ENCODE measurements at regions not wholly inside any gene's neighbourhood (a gene's known extent, or its start where the extent isn't known, plus 50 kb on each side); places are given as distances from the start of the nearest gene placed in this dataset.

DNA sequence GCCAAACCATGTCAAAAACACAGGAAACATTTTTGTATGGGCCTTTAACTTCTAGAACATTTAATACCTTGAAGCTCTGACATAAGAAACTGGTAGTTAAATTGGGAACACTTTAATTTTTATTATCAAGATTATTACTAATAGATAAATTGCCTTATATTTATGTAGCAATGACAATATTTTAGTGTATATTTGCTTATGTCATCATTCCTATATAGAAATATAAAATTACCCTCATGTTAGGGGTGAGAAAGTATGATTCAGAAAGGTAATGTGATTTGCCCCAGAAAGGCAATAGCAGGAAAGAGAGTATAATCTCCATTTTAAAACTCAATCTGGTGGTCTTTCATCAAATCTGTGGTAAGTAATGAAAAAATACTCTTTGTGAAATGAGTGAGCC is 147.4 kb downstream of the IL15 start:
- no peak for DNase-seq (ENCODE audit: low spot score)

DNA sequence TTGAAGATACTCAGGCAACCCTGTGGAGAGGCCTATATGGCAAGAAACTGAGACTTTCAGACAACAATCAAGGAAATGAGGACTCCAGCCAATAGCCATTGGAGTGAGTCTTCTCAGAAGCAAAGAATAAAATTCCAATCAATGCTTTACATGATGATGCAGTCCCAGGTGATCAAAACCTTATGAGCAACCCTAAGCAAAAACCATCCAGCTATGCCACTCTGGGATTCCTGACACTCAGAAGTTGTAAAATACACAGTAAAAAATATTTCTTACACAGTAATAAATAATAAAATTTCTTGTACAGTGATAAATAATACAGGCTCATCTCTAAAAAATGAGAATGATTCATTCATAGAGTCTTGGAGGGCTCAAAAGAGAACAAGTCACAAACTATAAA is 150.6 kb downstream of the IL15 start:
- no peak for DNase-seq (ENCODE audit: low spot score)

GRCh38 chr4:141788169-141788915 is 152.0 kb downstream of the IL15 start:
- DNase-seq (ENCODE audit: low spot score): no peak

GRCh38 chr4:141789716-141790115 is 153.3 kb downstream of the IL15 start:
- DNase-seq (ENCODE audit: low spot score): no peak

DNA sequence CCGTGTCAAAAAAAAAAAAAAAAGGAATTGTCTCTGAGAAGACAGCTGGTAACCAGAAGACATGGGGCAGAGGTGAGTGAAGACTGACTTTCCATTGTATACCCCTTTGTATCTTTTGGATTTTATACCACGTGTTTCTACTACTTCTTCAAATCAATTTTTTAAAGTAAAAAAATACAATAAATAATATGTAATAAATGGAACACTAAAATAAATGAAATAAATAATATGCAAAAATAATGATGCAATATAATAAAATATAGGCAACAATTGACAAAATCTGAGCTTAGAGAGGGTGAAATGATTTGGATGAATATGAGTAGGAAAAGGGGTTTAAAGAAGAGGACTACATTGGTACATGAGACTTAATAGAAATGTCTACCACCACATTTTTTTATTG is 155.8 kb downstream of the IL15 start:
- DNase-seq (ENCODE audit: low spot score): no peak

- no peak for DNase-seq (ENCODE audit: low spot score)
These were observed 161.6 kb downstream of the IL15 start for GRCh38 chr4:141797966-141798365.

GRCh38 chr4:141801558-141801957 is 165.2 kb downstream of the IL15 start:
- no peak for DNase-seq (ENCODE audit: low spot score)

DNA sequence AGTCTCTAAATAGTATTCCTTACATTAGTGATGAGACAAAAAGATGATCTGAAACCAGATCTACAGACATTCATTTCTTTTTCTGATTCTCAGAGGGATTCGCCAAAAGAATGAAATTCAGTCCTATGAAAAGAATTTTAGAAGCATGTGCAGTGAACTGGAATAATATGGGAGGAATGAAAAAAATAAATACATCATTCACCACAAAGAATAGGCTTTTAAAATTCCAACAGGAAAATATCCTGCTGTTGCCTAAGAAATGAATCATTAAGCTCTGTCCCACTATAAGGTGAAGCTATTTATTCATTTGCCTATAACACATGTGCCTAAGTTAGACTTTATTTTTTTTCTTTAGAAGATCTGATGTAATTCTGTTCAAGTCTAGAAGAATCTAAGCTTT is 165.9 kb downstream of the IL15 start:
- DNase-seq (ENCODE audit: low spot score): no peak

DNA sequence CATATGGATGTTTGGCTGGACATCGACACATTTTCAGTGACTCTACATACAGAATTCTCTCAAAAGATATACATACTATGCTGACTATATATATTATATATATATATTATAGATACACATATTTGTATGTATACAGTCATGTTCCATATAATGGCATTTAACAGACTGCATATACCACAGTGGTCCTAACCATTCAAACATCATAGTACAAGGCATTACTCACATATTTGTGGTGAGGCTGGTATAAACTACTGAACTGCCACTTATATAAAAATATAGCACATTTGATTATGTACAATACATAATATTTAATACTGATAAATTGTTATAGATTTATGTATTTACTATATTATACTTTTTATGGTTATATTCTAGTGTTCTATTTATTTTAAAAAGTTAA is 168.5 kb downstream of the IL15 start:
- DNase-seq (ENCODE audit: low spot score): no peak

- DNase-seq (ENCODE audit: low spot score): no peak
These were observed 170.9 kb downstream of the IL15 start for GRCh38 chr4:141807103-141807891.

DNA sequence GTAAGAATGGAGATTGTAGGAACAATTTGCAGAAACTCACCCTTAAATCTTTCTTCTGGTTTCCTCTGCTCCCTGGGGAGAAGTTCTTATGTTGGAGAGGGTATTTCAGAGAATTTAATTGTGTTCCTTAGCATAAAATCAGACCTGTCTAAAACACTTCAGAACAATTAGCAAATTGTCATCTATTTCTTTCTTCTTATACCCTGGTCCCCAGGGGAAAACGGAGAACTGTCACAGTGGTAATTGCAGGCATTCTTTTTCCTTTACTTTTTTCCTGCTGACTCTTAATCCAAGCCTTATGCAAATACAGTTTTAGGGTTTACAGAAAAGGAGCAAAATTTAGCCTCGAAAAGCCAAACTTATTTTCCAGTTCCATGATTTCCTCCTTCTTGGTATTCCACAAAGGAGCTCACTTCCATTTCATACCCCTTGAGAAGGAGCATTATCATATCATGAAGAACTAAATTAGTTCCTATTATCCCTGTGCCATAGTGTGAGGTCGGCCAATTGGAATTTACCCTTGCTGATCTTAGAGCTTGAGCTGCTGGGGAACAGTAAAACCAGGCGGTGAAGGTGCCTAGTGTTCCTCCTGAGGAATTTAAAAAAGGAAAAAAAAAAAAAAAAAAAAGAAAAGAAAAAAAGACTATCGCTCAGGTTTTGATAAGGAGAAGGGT is 173.8 kb downstream of the IL15 start:
- DNase-seq (ENCODE audit: low spot score): peak; percentile 9

GRCh38 chr4:141810712-141811375 is 174.5 kb downstream of the IL15 start:
- peak; percentile 13 for DNase-seq (ENCODE audit: low spot score)

DNA sequence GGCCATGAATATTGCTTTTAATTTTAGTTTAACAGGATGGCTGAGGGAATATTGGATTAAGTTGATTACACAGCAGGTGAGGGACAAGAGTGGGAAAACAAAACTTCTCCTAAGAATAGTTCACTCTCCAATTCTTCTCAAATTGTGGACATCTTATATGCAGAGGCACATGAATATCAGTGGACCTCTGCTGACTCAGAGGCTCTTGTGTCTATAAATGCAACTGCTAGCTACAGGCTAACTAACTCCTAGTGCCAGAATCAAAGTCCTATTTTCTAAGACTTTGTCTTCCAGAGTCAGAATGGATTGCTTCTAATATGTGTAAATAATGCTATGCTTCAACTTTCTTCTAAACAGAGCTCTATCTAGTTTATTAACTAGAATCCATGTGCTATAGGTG is 175.8 kb downstream of the IL15 start:
- no peak for DNase-seq (ENCODE audit: low spot score)

GRCh38 chr4:141814499-141814898 is 178.1 kb downstream of the IL15 start:
- no peak for DNase-seq (ENCODE audit: low spot score)

GRCh38 chr4:141815646-141816045 is 179.3 kb downstream of the IL15 start:
- no peak for DNase-seq (ENCODE audit: low spot score)

GRCh38 chr4:141826260-141826659 is 189.9 kb downstream of the IL15 start:
- DNase-seq (ENCODE audit: low spot score): no peak

- DNase-seq (ENCODE audit: low spot score): no peak
These were observed 196.8 kb downstream of the IL15 start for GRCh38 chr4:141833209-141833608.

DNA sequence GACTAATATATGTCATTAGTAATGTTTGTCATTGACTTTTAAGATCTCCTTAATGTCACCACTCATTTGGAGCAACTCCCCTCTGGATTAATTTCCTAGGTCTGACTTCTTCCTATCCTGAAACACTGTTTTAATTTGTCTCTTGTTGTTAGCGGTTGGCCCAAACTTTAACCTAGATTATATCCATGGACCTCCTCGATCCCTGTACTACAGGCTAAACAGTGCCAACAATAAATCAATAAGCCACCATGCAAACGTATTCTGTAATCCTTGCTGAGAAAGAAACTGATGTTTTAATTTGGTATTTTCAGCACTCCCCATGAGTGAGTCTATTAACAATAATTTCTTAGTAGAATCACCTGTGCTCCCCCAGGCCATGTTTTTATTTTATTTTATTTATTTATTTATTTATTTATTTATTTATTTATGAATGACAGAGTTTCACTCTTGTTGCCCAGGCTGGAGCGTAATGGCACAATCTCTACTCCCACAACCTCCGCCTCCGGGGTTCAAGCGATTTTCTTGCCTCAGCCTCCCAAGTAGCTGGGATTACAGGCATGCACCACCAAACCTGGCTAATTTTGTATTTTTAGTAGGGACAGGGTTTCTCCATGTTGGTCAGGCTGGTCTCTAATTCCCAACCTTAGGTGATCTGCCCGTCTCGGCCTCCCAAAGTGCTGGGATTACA is 204.1 kb downstream of the IL15 start:
- DNase-seq (ENCODE audit: low spot score): no peak

- DNase-seq (ENCODE audit: low spot score): no peak
These were observed 206.8 kb downstream of the IL15 start for GRCh38 chr4:141843136-141843535.

DNA sequence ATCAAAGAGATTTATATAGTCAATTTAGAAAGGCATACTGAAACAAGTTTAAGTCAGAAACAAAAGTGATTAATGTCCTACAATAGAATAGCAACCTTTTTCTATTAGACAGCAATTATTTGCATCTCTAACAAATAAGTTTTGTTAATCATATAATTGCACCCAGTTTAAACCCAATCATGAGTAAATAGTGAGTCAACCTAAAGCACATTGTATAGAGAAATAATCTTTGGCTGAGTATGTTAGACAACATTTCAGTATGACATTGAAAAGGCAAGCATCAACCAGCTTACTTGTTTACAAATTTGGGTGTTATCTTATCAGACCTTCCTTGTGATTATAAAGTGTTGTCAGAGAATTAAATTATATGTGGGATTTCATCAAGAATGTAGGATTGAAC is 209.5 kb downstream of the IL15 start:
- no peak for DNase-seq (ENCODE audit: low spot score)

DNA sequence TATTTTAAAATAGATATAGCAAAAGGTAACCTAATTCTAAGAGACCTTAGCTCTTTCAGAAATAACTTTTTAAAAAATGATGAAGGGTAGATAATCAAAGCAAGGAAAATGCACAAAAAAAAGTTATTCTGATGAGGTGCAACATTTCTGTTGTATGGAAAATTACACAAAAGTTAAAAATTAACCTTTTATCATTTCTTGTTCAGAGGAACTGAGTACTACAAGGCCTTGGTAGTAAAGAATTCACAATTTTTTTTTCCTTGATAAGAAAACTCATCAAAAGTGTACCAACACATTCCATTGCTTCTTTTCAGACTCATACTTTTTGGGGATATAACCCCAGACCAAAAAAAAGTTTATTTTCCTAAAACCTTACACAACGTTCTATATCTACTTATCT is 213.0 kb downstream of the IL15 start:
- DNase-seq (ENCODE audit: low spot score): no peak

GRCh38 chr4:141849778-141850177 is 213.4 kb downstream of the IL15 start:
- DNase-seq (ENCODE audit: low spot score): no peak

All from cerebellar cortex (tissue), 1 donor.